Suprapubic skin (tissue), 3 donors: ENCODE measurements at regions not wholly inside any gene's neighbourhood (a gene's known extent, or its start where the extent isn't known, plus 50 kb on each side); places are given as distances from the start of the nearest gene placed in this dataset.

ENCODE experiments used
- CTCF ChIP-seq, 2 donors: fragments of 200-600 bp in 1 of 2; fragments of 450-650 bp in 1 of 2; sonication (generic) in 1 of 2; IDR thresholded peaks; one replicate each; pipeline ENCODE4 v1.5.1; 2016 to 2019; ENCODE audit warnings: antibody characterized with exemption in 2 of 2, mild to moderate bottlenecking in 1 of 2, moderate library complexity in 1 of 2
- POLR2A ChIP-seq, 2 donors: fragments of 450-650 bp; IDR thresholded peaks; one replicate each; pipeline ENCODE4 v1.6.1; 2017; ENCODE audit warnings: antibody characterized with exemption in 2 of 2, mild to moderate bottlenecking in 2 of 2, moderate library complexity in 2 of 2

- no peak for TF ChIP-seq CTCF (IDR thresholded peaks at IDR 0.05)
- TF ChIP-seq POLR2A (IDR thresholded peaks at IDR 0.05): no peak
These were observed 67.4 kb upstream of the FOXB1 start for GRCh38 chr15:59936741-59937140.
